Retinal pigment epithelial cell (primary cell): ENCODE measurements at regions not wholly inside any gene's neighbourhood (a gene's known extent, or its start where the extent isn't known, plus 50 kb on each side); places are given as distances from the start of the nearest gene placed in this dataset.

Experiments used
- DNase-seq: peaks from one replicate; pipeline ENCODE4 v3.0.0-alpha.2; 2010; ENCODE audit warnings: low read depth
- H3K4me3 ChIP-seq: 2 replicates; pipeline ENCODE4 v1.5.1; 2011; ENCODE audit warnings: mild to moderate bottlenecking, low read length, control low read depth, moderate library complexity
- CTCF ChIP-seq: conservative IDR thresholded peaks from 2 replicates; pipeline ENCODE4 v1.5.1; 2011; ENCODE audit warnings: low read depth, low read length, control low read depth, inconsistent platforms

- H3K4me3 ChIP-seq = no peak overlapping the region
- TF ChIP-seq CTCF = no peak
- no peak for DNase-seq
These were observed 113.9 kb upstream of the STMND1 start for GRCh38 chr6:16987996-16988395.

GRCh38 chr6:16985513-16986284 lies 116.2 kb upstream of the STMND1 start:
- DNase-seq = no peak
- no peak for TF ChIP-seq CTCF
- no peak overlapping the region for H3K4me3 ChIP-seq

- DNase-seq = no peak
- TF ChIP-seq CTCF = no peak
These were observed 119.0 kb upstream of the STMND1 start for GRCh38 chr6:16982807-16983206.

GRCh38 chr6:16979677-16980370 lies 122.0 kb upstream of the STMND1 start:
- no peak for TF ChIP-seq CTCF
- DNase-seq = no peak
- no peak overlapping the region for H3K4me3 ChIP-seq

More at GRCh38 chr6:16982807-16983206, 119.0 kb upstream of the STMND1 start:
- H3K4me3 ChIP-seq = no peak overlapping the region

- no peak for TF ChIP-seq CTCF
- H3K4me3 ChIP-seq = no peak overlapping the region
- no peak for DNase-seq
These were observed 123.2 kb upstream of the STMND1 start for GRCh38 chr6:16978686-16979085.

GRCh38 chr6:16976385-16977183 lies 125.3 kb upstream of the STMND1 start:
- H3K4me3 ChIP-seq = no peak overlapping the region
- DNase-seq = no peak
- no peak for TF ChIP-seq CTCF
